IMR-90 (cell line): ENCODE measurements at regions not wholly inside any gene's neighbourhood (a gene's known extent, or its start where the extent isn't known, plus 50 kb on each side); places are given as distances from the start of the nearest gene placed in this dataset.

Experiments used
- ATAC-seq: fragments of 200-7000 bp; cut with Tn5 transposase; 2 replicates; pipeline ENCODE4 v1.9.1; 2020; ENCODE audit warnings: low read depth, mild to moderate bottlenecking, moderate library complexity
- BruUV-seq: library from RNA; stranded (reverse); fragments of 400-500 nt; replicated peaks from 2 replicates; lab custom pipeline; 2021; lab: Mats Ljungman, UMichigan
- CTCF ChIA-PET: fragments of 300-600 bp; formaldehyde crosslinking; extraction: SDS; loops from one replicate; lab custom pipeline; 2021; ENCODE audit warnings: antibody characterized with exemption; lab: Yijun Ruan, JAX
- POLR2A ChIA-PET: fragments of 300-600 bp; sonication (Branson Sonifier 250); formaldehyde crosslinking; loops from one replicate; lab custom pipeline; 2022; ENCODE audit warnings: antibody characterized with exemption; ENCODE audit not compliant: unreplicated experiment; lab: Charles Lee
- DNase-seq: peaks from one replicate; pipeline ENCODE4 v3.0.0; 2013
- H2AFZ ChIP-seq: replicated peaks from 2 replicates; pipeline ENCODE3; 2013; ENCODE audit warnings: low read length, mild to moderate bottlenecking; ENCODE audit not compliant: poor library complexity
- H2AK5ac ChIP-seq: 2 replicates; pipeline ENCODE4 v1.6.1; 2013; ENCODE audit warnings: low read depth, low read length, inconsistent platforms
- H2AK9ac ChIP-seq: replicated peaks from 2 replicates; pipeline ENCODE3; 2013; ENCODE audit warnings: mild to moderate bottlenecking, low read depth, low read length, moderate library complexity; ENCODE audit not compliant: poor library complexity
- H2BK120ac ChIP-seq: 2 replicates; pipeline ENCODE4 v1.6.1; 2013; ENCODE audit warnings: low read depth, low read length, inconsistent platforms
- H2BK15ac ChIP-seq: 3 replicates; pipeline ENCODE4 v1.6.1; 2013; ENCODE audit warnings: low read depth, low read length, inconsistent platforms
- H2BK20ac ChIP-seq: 2 replicates; pipeline ENCODE4 v1.6.1; 2013; ENCODE audit warnings: low read depth, mild to moderate bottlenecking, inconsistent platforms, low read length, moderate library complexity
- H2BK5ac ChIP-seq: 2 replicates; pipeline ENCODE4 v1.6.1; 2013; ENCODE audit warnings: mild to moderate bottlenecking, low read depth, low read length, inconsistent platforms; ENCODE audit not compliant: poor library complexity, severe bottlenecking
- H3K14ac ChIP-seq: replicated peaks from 2 replicates; pipeline ENCODE4 v1.6.1; 2013; ENCODE audit warnings: low read depth, low read length, inconsistent platforms
- H3K18ac ChIP-seq: 2 replicates; pipeline ENCODE4 v1.6.1; 2013; ENCODE audit warnings: low read depth, low read length, control low read depth
- H3K23ac ChIP-seq: 2 replicates; pipeline ENCODE4 v1.6.1; 2013; ENCODE audit warnings: low read depth, low read length, inconsistent platforms
- H3K27ac ChIP-seq: 2 replicates; pipeline ENCODE4 v1.5.1; 2013; ENCODE audit warnings: mild to moderate bottlenecking, control low read depth, low read length; ENCODE audit not compliant: insufficient read depth
- H3K27me3 ChIP-seq: 2 replicates; pipeline ENCODE4 v1.6.1; 2013; ENCODE audit warnings: low read length; ENCODE audit not compliant: control insufficient read depth, insufficient read depth
- H3K36me3 ChIP-seq: 2 replicates; pipeline ENCODE4 v1.6.1; 2013; ENCODE audit warnings: low read length, mixed read lengths; ENCODE audit not compliant: control insufficient read depth, insufficient read depth
- H3K4ac ChIP-seq: 2 replicates; pipeline ENCODE4 v1.6.1; 2013; ENCODE audit warnings: low read depth, low read length, inconsistent platforms
- H3K4me1 ChIP-seq: 2 replicates; pipeline ENCODE4 v1.6.1; 2013; ENCODE audit warnings: low read length, mixed read lengths; ENCODE audit not compliant: control insufficient read depth, insufficient read depth
- H3K4me2 ChIP-seq: 2 replicates; pipeline ENCODE4 v1.6.1; 2013; ENCODE audit warnings: low read depth, mild to moderate bottlenecking, control low read depth, low read length, moderate library complexity
- H3K4me3 ChIP-seq: 2 replicates; pipeline ENCODE4 v1.5.1; 2013; ENCODE audit warnings: low read depth, mild to moderate bottlenecking, control low read depth, low read length, moderate library complexity; ENCODE audit not compliant: insufficient read depth
- H3K56ac ChIP-seq: 2 replicates; pipeline ENCODE4 v1.6.1; 2013; ENCODE audit warnings: low read length, inconsistent platforms; ENCODE audit not compliant: insufficient read depth; ENCODE audit errors: extremely low read depth
- H3K79me1 ChIP-seq, 2 experiments: 2 replicates each; pipeline ENCODE4 v1.6.1; 2013; ENCODE audit warnings: low read length in 2 of 2, inconsistent platforms in 1 of 2, low read depth in 1 of 2
- H3K9ac ChIP-seq: 2 replicates; pipeline ENCODE4 v1.6.1; 2013; ENCODE audit warnings: low read depth, low read length, control low read depth
- H3K9me1 ChIP-seq: 2 replicates; pipeline ENCODE4 v1.6.1; 2013; ENCODE audit warnings: low read length, inconsistent platforms; ENCODE audit not compliant: insufficient read depth
- H3K9me3 ChIP-seq: 2 replicates; pipeline ENCODE4 v1.6.1; 2013; ENCODE audit warnings: low read length; ENCODE audit not compliant: control insufficient read depth, insufficient read depth
- H4K20me1 ChIP-seq: 2 replicates; pipeline ENCODE4 v1.6.1; 2013; ENCODE audit warnings: low read length, inconsistent platforms; ENCODE audit not compliant: insufficient read depth
- H4K5ac ChIP-seq: 2 replicates; pipeline ENCODE4 v1.6.1; 2013; ENCODE audit warnings: mild to moderate bottlenecking, low read depth, low read length, control low read depth
- H4K8ac ChIP-seq, 2 experiments: 2 replicates each; pipeline ENCODE4 v1.6.1; 2013; ENCODE audit warnings: low read depth in 2 of 2, low read length in 2 of 2, control low read depth in 1 of 2, inconsistent platforms in 1 of 2
- H4K91ac ChIP-seq: 2 replicates; pipeline ENCODE4 v1.6.1; 2013; ENCODE audit warnings: low read depth, low read length, inconsistent platforms; ENCODE audit not compliant: insufficient read depth
- BHLHE40 ChIP-seq: fragments of 150-350 bp; IDR thresholded peaks from 2 replicates; pipeline ENCODE4 v1.6.1; 2016; ENCODE audit warnings: mild to moderate bottlenecking, low read depth, low read length
- CEBPB ChIP-seq: IDR thresholded peaks from 2 replicates; pipeline ENCODE4 v1.6.1; 2012; ENCODE audit warnings: low read depth, low read length, improper control_type of control experiment
- CHD1 ChIP-seq: IDR thresholded peaks from 2 replicates; pipeline ENCODE4 v1.6.1; 2012; ENCODE audit warnings: low read depth, low read length, improper control_type of control experiment
- MAFK ChIP-seq: IDR thresholded peaks from 2 replicates; pipeline ENCODE4 v1.6.1; 2012; ENCODE audit warnings: low read depth, low read length, improper control_type of control experiment
- MAZ ChIP-seq: IDR thresholded peaks from 2 replicates; pipeline ENCODE4 v1.6.1; 2012; ENCODE audit warnings: low read depth, mild to moderate bottlenecking, low read length, improper control_type of control experiment, moderate library complexity, borderline replicate concordance
- POLR2A ChIP-seq: IDR thresholded peaks from 2 replicates; pipeline ENCODE4 v1.6.1; 2012; ENCODE audit warnings: mild to moderate bottlenecking, low read depth, low read length
- RAD21 ChIP-seq: IDR thresholded peaks from 2 replicates; pipeline ENCODE4 v1.6.1; 2012; ENCODE audit warnings: low read length, improper control_type of control experiment
- RCOR1 ChIP-seq: IDR thresholded peaks from 2 replicates; pipeline ENCODE4 v1.6.1; 2012; ENCODE audit warnings: mild to moderate bottlenecking, low read length, improper control_type of control experiment; ENCODE audit not compliant: insufficient replicate concordance
- RFX5 ChIP-seq: IDR thresholded peaks from 2 replicates; pipeline ENCODE4 v1.8.0; 2012; ENCODE audit warnings: low read depth, mild to moderate bottlenecking, low read length, moderate library complexity
- SMC3 ChIP-seq: fragments of 150-350 bp; IDR thresholded peaks from 2 replicates; pipeline ENCODE4 v1.6.1; 2016; ENCODE audit warnings: low read depth, mild to moderate bottlenecking, antibody characterized with exemption, low read length, moderate library complexity
- WGBS, 2 experiments: methylation state at CpG; one replicate each; pipeline versions ENCODE4 v1.1.5 to v1.1.7; 2013; ENCODE audit warnings: missing lambda C conversion rate in 2 of 2; ENCODE audit not compliant: insufficient read length in 1 of 2; ENCODE audit errors: extremely low coverage in 2 of 2; 5-methylcytosine and 5-hydroxymethylcytosine counted together
- dilution Hi-C: fragments of 300-500 bp; cut with HindIII; formaldehyde crosslinking; loops from one replicate; pipeline ENCODE4 v1.14.3; 2018; ENCODE audit warnings: low sequenced_read_pairs; ENCODE audit not compliant: unreplicated experiment
- in situ Hi-C: fragments of 300-500 bp; cut with MboI; formaldehyde crosslinking; loops from 3 replicates; pipeline ENCODE4 v1.14.3; 2019; ENCODE audit warnings: low sequenced_read_pairs, inconsistent platforms, mixed read lengths
- intact Hi-C: fragments of 100-400 bp; cut with micrococcal nuclease; formaldehyde crosslinking; loops from 2 replicates; pipeline ENCODE4 v1.10.0; 2022
- TF ChIP-seq, protein P1 (sequence below): fragments of 150-350 bp; IDR thresholded peaks from 2 replicates; pipeline ENCODE4 v1.6.1; 2017; ENCODE audit warnings: mild to moderate bottlenecking, antibody characterized with exemption, low read length, low read depth
- TF ChIP-seq, protein P2 (sequence below): fragments of 150-350 bp; IDR thresholded peaks from 2 replicates; pipeline ENCODE4 v1.6.1; 2016; ENCODE audit warnings: low read depth, mild to moderate bottlenecking, low read length, moderate library complexity, borderline replicate concordance

DNA sequence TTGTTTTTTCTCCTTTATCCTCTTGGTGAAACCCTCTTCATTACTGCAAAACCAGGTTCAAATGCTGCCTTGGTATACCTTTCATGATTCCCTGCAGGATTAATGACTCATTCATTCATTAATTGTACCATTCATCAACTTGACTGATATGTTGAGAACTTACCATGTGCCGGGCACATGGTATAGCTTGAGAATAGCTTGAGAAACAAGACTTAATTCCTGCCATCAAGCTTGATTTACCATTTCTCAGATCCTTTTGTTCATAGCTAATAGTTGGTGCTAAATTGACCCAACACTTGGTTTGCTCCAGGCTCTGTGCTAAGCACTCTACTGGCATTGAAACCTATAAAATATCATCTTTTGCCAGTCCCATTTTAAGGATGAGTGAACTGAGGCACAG, 165.7 kb downstream of the YIPF5 start:
- intact Hi-C loops = no loop called here

More for the DNA sequence above, 165.7 kb downstream of the YIPF5 start:
- ATAC-seq (no peak), DNase-seq (no peak)
- BruUV-seq = no TSS peak
- H2AFZ ChIP-seq = no peak overlapping the region
- TF ChIP-seq SMC3 (no peak), RAD21 (no peak), POLR2A (no peak), CEBPB (no peak), MAZ (no peak), BHLHE40 (no peak), MAFK (no peak), RCOR1 (no peak), RFX5 (no peak), CHD1 (no peak)
- TF ChIP-seq, protein P1, sequence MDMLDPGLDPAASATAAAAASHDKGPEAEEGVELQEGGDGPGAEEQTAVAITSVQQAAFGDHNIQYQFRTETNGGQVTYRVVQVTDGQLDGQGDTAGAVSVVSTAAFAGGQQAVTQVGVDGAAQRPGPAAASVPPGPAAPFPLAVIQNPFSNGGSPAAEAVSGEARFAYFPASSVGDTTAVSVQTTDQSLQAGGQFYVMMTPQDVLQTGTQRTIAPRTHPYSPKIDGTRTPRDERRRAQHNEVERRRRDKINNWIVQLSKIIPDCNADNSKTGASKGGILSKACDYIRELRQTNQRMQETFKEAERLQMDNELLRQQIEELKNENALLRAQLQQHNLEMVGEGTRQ = no peak
- TF ChIP-seq, protein P2, sequence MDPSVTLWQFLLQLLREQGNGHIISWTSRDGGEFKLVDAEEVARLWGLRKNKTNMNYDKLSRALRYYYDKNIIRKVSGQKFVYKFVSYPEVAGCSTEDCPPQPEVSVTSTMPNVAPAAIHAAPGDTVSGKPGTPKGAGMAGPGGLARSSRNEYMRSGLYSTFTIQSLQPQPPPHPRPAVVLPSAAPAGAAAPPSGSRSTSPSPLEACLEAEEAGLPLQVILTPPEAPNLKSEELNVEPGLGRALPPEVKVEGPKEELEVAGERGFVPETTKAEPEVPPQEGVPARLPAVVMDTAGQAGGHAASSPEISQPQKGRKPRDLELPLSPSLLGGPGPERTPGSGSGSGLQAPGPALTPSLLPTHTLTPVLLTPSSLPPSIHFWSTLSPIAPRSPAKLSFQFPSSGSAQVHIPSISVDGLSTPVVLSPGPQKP = no peak
- WGBS, 2 experiments = no CpG with 5 or more reads among the region's 1 CpG
- no peaks in the 10 kb centered on the region for H3K9me1 ChIP-seq
- no peaks in the 10 kb centered on the region for H3K27me3 ChIP-seq
- no peak overlapping the region for H3K4me2 ChIP-seq
- no peak overlapping the region for H3K4me3 ChIP-seq
- H2BK15ac ChIP-seq = no peak overlapping the region
- H4K8ac ChIP-seq = no peak overlapping the region
- H3K4ac ChIP-seq = no peak overlapping the region
- dilution Hi-C loops (no loop called here), in situ Hi-C loops (no loop called here)
- ChIA-PET POLR2A (no interaction called here), CTCF (interaction anchor here (0.6 kb wide), 2 partner anchors 107 to 108 kb away, joined by 3 read pairs; no protein-coding TSS in a partner anchor)
- no peak overlapping the region for H4K91ac ChIP-seq
- H2AK5ac ChIP-seq = no peak overlapping the region
- no peaks in the 10 kb centered on the region for H3K9me3 ChIP-seq
- H4K5ac ChIP-seq = no peak overlapping the region
- H2AK9ac ChIP-seq = no peak overlapping the region
- H3K79me1 ChIP-seq = no peaks in the 10 kb centered on the region
- H3K4me1 ChIP-seq = no peaks in the 10 kb centered on the region
- no peak overlapping the region for H3K23ac ChIP-seq
- no peak overlapping the region for H3K9ac ChIP-seq
- H2BK20ac ChIP-seq = no peak overlapping the region
- no peaks in the 10 kb centered on the region for H4K20me1 ChIP-seq
- H3K56ac ChIP-seq = no peak overlapping the region
- no peak overlapping the region for H3K14ac ChIP-seq
- H3K27ac ChIP-seq = no peak overlapping the region
- no peak overlapping the region for H2BK120ac ChIP-seq
- no peak overlapping the region for H3K18ac ChIP-seq
- H2BK5ac ChIP-seq = no peak overlapping the region
- H3K36me3 ChIP-seq = no peaks in the 10 kb centered on the region
